HL-60 (cell line): ENCODE measurements at regions not wholly inside any gene's neighbourhood (a gene's known extent, or its start where the extent isn't known, plus 50 kb on each side); places are given as distances from the start of the nearest gene placed in this dataset.
"Not testable (repeated sequence)": the region's sequence is repeated elsewhere in the genome, so short reads cannot be mapped to it uniquely, and the experiment has no call there.

Experiments
- CTCF ChIP-seq: IDR thresholded peaks from one replicate; pipeline ENCODE4 v1.5.1; 2011; ENCODE audit warnings: low read length, control low read depth, inconsistent platforms; ENCODE audit not compliant: insufficient read depth
- GABPA ChIP-seq: IDR thresholded peaks from 2 replicates; pipeline ENCODE4 v1.6.1; 2012; ENCODE audit warnings: low read depth
- POLR2AphosphoS5 ChIP-seq: IDR thresholded peaks from 2 replicates; pipeline ENCODE4 v1.6.1; 2012; ENCODE audit warnings: low read depth
- REST ChIP-seq: IDR thresholded peaks from 2 replicates; pipeline ENCODE4 v1.6.1; 2012; ENCODE audit warnings: low read depth; ENCODE audit not compliant: insufficient replicate concordance
- SPI1 ChIP-seq: IDR thresholded peaks from 2 replicates; pipeline ENCODE4 v1.6.1; 2012; ENCODE audit warnings: low read depth, mild to moderate bottlenecking, borderline replicate concordance

- TF ChIP-seq POLR2AphosphoS5, CTCF, SPI1, REST, GABPA: not testable (repeated sequence)
These were observed 5372.2 kb upstream of the TPTE start for GRCh38 chr21:5149222-5149621.
